SK-N-SH (cell line): ENCODE measurements at regions not wholly inside any gene's neighbourhood (a gene's known extent, or its start where the extent isn't known, plus 50 kb on each side); places are given as distances from the start of the nearest gene placed in this dataset.
"Not testable (repeated sequence)": the region's sequence is repeated elsewhere in the genome, so short reads cannot be mapped to it uniquely, and the experiment has no call there.

Source experiments
- CTCF ChIA-PET: fragments of 300-600, 350-600 bp; formaldehyde crosslinking; extraction: SDS; loops from one replicate; lab custom pipeline; 2021; lab: Yijun Ruan, JAX
- POLR2A ChIA-PET: fragments of 350-600 bp; sonication (Branson Sonifier 250); formaldehyde crosslinking; extraction: SDS; loops from one replicate; lab custom pipeline; 2020; ENCODE audit warnings: antibody characterized with exemption, inconsistent platforms; lab: Yijun Ruan, JAX
- DNase-seq: peaks from one replicate; pipeline ENCODE4 v3.0.0; 2012
- H2AFZ ChIP-seq: fragments of 200-600 bp; sonication (generic); 2 replicates; pipeline ENCODE4 v1.8.1; 2016; ENCODE audit warnings: antibody characterized with exemption, mild to moderate bottlenecking, low read depth
- H3F3A ChIP-seq: fragments of 200-600 bp; sonication (generic); replicated peaks from 2 replicates; pipeline ENCODE3; 2016; ENCODE audit warnings: antibody characterized with exemption, mild to moderate bottlenecking; ENCODE audit not compliant: insufficient read depth
- H3K27ac ChIP-seq, 2 experiments: fragments of 200-500 bp in 1 of 2; fragments of 200-600 bp in 1 of 2; sonication (Bioruptor generic) in 1 of 2; sonication (generic), shearing (Covaris generic) in 1 of 2; 2 replicates each; pipeline versions ENCODE4 v1.5.1 to v1.6.1; 2014 to 2016; ENCODE audit warnings: low read depth in 2 of 2, inconsistent platforms in 1 of 2, low read length in 1 of 2, mild to moderate bottlenecking in 1 of 2, mixed read lengths in 1 of 2
- H3K27me3 ChIP-seq: fragments of 200-600 bp; sonication (generic), shearing (Covaris generic); 2 replicates; pipeline ENCODE4 v1.6.1; 2016; ENCODE audit warnings: mixed run types; ENCODE audit not compliant: insufficient read depth
- H3K36me3 ChIP-seq, 2 experiments: fragments of 200-500 bp in 1 of 2; fragments of 200-600 bp in 1 of 2; sonication (Bioruptor generic) in 1 of 2; sonication (generic) in 1 of 2; replicated peaks in 1 of 2; 2 replicates each; pipeline versions ENCODE3 to v1.5.1; 2014 to 2016; ENCODE audit warnings: low read length in 1 of 2, mild to moderate bottlenecking in 1 of 2; ENCODE audit not compliant: insufficient read depth in 2 of 2, control insufficient read depth in 1 of 2
- H3K4me1 ChIP-seq, 2 experiments: fragments of 200-500 bp in 1 of 2; fragments of 200-600 bp in 1 of 2; sonication (Bioruptor generic) in 1 of 2; sonication (generic), shearing (Covaris generic) in 1 of 2; 2 replicates each; pipeline versions ENCODE4 v1.5.1 to v1.6.1; 2014 to 2016; ENCODE audit warnings: low read depth in 1 of 2, low read length in 1 of 2, mixed run types in 1 of 2; ENCODE audit not compliant: insufficient read depth in 2 of 2, control insufficient read depth in 1 of 2
- H3K4me2 ChIP-seq: fragments of 200-600 bp; sonication (generic), shearing (Covaris generic); 2 replicates; pipeline ENCODE4 v1.6.1; 2017; ENCODE audit warnings: mixed run types
- H3K4me3 ChIP-seq, 2 experiments: fragments of 200-500 bp in 1 of 2; fragments of 200-600 bp in 1 of 2; sonication (Bioruptor generic) in 1 of 2; sonication (generic), shearing (Covaris generic) in 1 of 2; 2 replicates each; pipeline versions ENCODE4 v1.5.1 to v1.8.1; 2014 to 2016; ENCODE audit warnings: low read depth in 2 of 2, inconsistent platforms in 1 of 2, low read length in 1 of 2, mild to moderate bottlenecking in 1 of 2, mixed read lengths in 1 of 2, moderate library complexity in 1 of 2
- H3K79me2 ChIP-seq: fragments of 200-600 bp; sonication (generic); 2 replicates; pipeline ENCODE4 v1.8.1; 2017; ENCODE audit warnings: mild to moderate bottlenecking; ENCODE audit not compliant: insufficient read depth
- H3K9ac ChIP-seq: fragments of 200-600 bp; sonication (generic); 2 replicates; pipeline ENCODE4 v1.6.1; 2017; ENCODE audit warnings: mixed run types
- H3K9me2 ChIP-seq: fragments of 200-600 bp; sonication (generic); 2 replicates; pipeline ENCODE4 v1.6.1; 2017; ENCODE audit warnings: mixed run types
- H3K9me3 ChIP-seq: fragments of 200-600 bp; sonication (generic); 2 replicates; pipeline ENCODE4 v1.6.1; 2017; ENCODE audit warnings: mixed run types, mild to moderate bottlenecking, moderate library complexity
- H4K20me1 ChIP-seq: fragments of 200-600 bp; sonication (generic); 2 replicates; pipeline ENCODE4 v1.6.1; 2017; ENCODE audit warnings: mild to moderate bottlenecking, mixed run types; ENCODE audit not compliant: insufficient read depth
- EP300 ChIP-seq, 2 experiments: IDR thresholded peaks; 2 replicates each; pipeline versions ENCODE4 v1.4.0 to v1.6.1; 2012; ENCODE audit warnings: borderline replicate concordance in 1 of 2, low read depth in 1 of 2, low read length in 1 of 2
- FOXJ3 ChIP-seq: sonication (generic); formaldehyde crosslinking; IDR thresholded peaks from 2 replicates; pipeline ENCODE4 v1.5.1; 2020; ENCODE audit warnings: mild to moderate bottlenecking, missing genetic modification reagents
- FOXM1 ChIP-seq: IDR thresholded peaks from 2 replicates; pipeline ENCODE4 v1.4.0; 2012; ENCODE audit warnings: low read depth, mild to moderate bottlenecking
- GATA2 ChIP-seq: sonication (generic); formaldehyde crosslinking; IDR thresholded peaks from 2 replicates; pipeline ENCODE4 v1.5.0; 2020; ENCODE audit warnings: mild to moderate bottlenecking, missing genetic modification reagents
- MAX ChIP-seq: IDR thresholded peaks from 2 replicates; pipeline ENCODE4 v1.4.0; 2012; ENCODE audit warnings: low read depth
- MEF2A ChIP-seq: IDR thresholded peaks from 2 replicates; pipeline ENCODE4 v1.4.0; 2012; ENCODE audit warnings: low read depth, borderline replicate concordance
- RAD21 ChIP-seq: IDR thresholded peaks from 2 replicates; pipeline ENCODE4 v1.6.1; 2012; ENCODE audit warnings: mild to moderate bottlenecking, low read length
- RXRA ChIP-seq: IDR thresholded peaks from 2 replicates; pipeline ENCODE4 v1.4.0; 2012; ENCODE audit warnings: low read depth, mild to moderate bottlenecking, borderline replicate concordance
- USF1 ChIP-seq: IDR thresholded peaks from 2 replicates; pipeline ENCODE4 v1.4.0; 2012; ENCODE audit warnings: low read depth, borderline replicate concordance
- WGBS: methylation state at CpG from one replicate; pipeline ENCODE4 v1.1.6; 2017; ENCODE audit warnings: low lambda C conversion rate; 5-methylcytosine and 5-hydroxymethylcytosine counted together
- TF ChIP-seq, protein P1 (sequence below): IDR thresholded peaks from 2 replicates; pipeline ENCODE4 v1.6.1; 2012; ENCODE audit warnings: mild to moderate bottlenecking, low read depth, low read length, moderate library complexity

DNA sequence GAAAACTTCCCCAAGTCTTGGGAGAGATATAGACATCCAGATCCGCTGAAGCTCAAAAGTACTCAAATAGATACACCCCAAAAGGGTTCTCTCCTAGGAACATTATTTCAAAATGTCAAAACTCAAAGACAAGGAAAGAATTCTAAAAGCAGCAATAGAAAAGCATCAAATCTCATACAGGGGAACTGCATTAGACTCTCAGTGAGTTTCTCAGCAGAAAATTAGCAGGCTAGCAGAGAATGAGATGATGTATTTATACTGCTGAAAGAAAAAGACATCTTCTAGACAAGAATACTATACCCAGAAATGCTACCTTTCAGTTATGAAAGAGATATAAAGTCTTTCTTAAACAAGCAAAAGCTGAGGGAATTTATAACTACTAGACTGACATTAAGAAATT is 75.5 kb upstream of the RIMS1 start:
- Histone ChIP-seq H2AFZ (no peak overlapping the region), H4K20me1 (no peaks in the 10 kb centered on the region), H3K4me1 (no peaks in the 10 kb centered on the region), H3K9me3 (peaks cover 9% of the 10 kb centered on the region; the same call in 1 of the 2 replicates), H3K27ac (no peak overlapping the region), H3K36me3 (no peaks in the 10 kb centered on the region), H3K27me3 (no peaks in the 10 kb centered on the region), H3K9me2 (no peaks in the 10 kb centered on the region), H3F3A (no peaks in the 10 kb centered on the region), H3K79me2 (no peaks in the 10 kb centered on the region), H3K9ac (no peak overlapping the region), H3K4me2 (no peak overlapping the region), H3K4me3 (no peak overlapping the region)
- DNase-seq: no peak
- POLR2A ChIA-PET: no interaction called here
- 10% methylated on average over 1 of the region's 1 CpG for WGBS
- TF ChIP-seq, protein P1, sequence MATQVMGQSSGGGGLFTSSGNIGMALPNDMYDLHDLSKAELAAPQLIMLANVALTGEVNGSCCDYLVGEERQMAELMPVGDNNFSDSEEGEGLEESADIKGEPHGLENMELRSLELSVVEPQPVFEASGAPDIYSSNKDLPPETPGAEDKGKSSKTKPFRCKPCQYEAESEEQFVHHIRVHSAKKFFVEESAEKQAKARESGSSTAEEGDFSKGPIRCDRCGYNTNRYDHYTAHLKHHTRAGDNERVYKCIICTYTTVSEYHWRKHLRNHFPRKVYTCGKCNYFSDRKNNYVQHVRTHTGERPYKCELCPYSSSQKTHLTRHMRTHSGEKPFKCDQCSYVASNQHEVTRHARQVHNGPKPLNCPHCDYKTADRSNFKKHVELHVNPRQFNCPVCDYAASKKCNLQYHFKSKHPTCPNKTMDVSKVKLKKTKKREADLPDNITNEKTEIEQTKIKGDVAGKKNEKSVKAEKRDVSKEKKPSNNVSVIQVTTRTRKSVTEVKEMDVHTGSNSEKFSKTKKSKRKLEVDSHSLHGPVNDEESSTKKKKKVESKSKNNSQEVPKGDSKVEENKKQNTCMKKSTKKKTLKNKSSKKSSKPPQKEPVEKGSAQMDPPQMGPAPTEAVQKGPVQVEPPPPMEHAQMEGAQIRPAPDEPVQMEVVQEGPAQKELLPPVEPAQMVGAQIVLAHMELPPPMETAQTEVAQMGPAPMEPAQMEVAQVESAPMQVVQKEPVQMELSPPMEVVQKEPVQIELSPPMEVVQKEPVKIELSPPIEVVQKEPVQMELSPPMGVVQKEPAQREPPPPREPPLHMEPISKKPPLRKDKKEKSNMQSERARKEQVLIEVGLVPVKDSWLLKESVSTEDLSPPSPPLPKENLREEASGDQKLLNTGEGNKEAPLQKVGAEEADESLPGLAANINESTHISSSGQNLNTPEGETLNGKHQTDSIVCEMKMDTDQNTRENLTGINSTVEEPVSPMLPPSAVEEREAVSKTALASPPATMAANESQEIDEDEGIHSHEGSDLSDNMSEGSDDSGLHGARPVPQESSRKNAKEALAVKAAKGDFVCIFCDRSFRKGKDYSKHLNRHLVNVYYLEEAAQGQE: no peak
- no peak for TF ChIP-seq EP300 (IDR thresholded peaks at IDR 0.05; ENCODE audit: borderline replicate concordance in 1 of 2, low read depth in 1 of 2, low read length in 1 of 2)
- CTCF ChIA-PET: no interaction called here

- Histone ChIP-seq H3K9ac (no peak overlapping the region), H3K27me3 (no peaks in the 10 kb centered on the region), H3F3A (no peaks in the 10 kb centered on the region), H3K4me1 (no peaks in the 10 kb centered on the region), H3K4me2 (no peak overlapping the region), H3K36me3 (no peaks in the 10 kb centered on the region), H3K9me2 (no peaks in the 10 kb centered on the region), H2AFZ (no peak overlapping the region), H3K27ac (no peak overlapping the region), H4K20me1 (no peaks in the 10 kb centered on the region)
- WGBS: 68% methylated on average over 2 of the region's 2 CpGs
- no peak for TF ChIP-seq MEF2A
- no peak for TF ChIP-seq USF1
- TF ChIP-seq GATA2 (CRISPR knock-in tag): no peak
- TF ChIP-seq FOXM1: no peak
- TF ChIP-seq FOXJ3 (CRISPR knock-in tag): no peak
- TF ChIP-seq RAD21: no peak
- no peak for TF ChIP-seq MAX
- no peak for TF ChIP-seq RXRA
- TF ChIP-seq, all 33 proteins: peak for 0
- POLR2A ChIA-PET: no interaction called here
- no peaks in the 10 kb centered on the region for H3K79me2 ChIP-seq
- no peak overlapping the region for H3K4me3 ChIP-seq
- no peaks in the 10 kb centered on the region for H3K9me3 ChIP-seq
- CTCF ChIA-PET: no interaction called here
- no peak for DNase-seq
Measured at GRCh38 chr6:71822625-71823024, 63.7 kb upstream of the RIMS1 start.

DNA sequence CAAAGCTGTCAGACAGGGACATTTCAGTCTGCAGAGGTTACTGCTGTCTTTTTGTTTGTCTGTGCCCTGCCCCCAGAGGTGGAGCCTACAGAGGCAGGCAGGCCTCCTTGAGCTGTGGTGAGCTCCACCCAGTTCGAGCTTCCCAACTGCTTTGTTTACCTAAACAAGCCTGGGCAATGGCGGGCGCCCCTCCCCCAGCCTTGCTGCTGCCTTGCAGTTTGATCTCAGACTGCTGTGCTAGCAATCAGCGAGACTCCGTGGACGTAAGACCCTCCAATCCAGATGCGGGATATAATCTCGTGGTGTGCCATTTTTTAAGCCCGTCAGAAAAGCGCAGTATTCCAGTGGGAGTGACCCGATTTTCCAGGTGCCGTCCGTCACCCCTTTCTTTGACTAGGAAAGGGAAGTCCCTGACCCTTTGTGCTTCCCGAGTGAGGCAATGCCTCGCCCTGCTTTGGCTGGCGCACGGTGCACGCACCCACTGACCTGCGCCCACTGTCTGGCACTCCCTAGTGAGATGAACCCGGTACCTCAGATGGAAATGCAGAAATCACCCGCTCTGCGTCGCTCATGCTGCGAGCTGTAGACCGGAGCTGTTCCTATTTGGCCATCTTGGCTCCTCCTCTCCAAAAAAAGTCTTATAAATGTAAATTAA is 54.1 kb upstream of the RIMS1 start:
- H3F3A ChIP-seq, H2AFZ ChIP-seq, H3K4me3 ChIP-seq, H3K4me1 ChIP-seq, CTCF ChIA-PET, DNase-seq, H3K9ac ChIP-seq, H4K20me1 ChIP-seq, H3K4me2 ChIP-seq, H3K27me3 ChIP-seq, H3K9me3 ChIP-seq, H3K36me3 ChIP-seq, POLR2A ChIA-PET, H3K27ac ChIP-seq, H3K9me2 ChIP-seq, H3K79me2 ChIP-seq: not testable (repeated sequence)
- 69% methylated on average over 21 of the region's 25 CpGs for WGBS
